ENCODE measurements at regions not wholly inside any gene's neighbourhood (a gene's known extent, or its start where the extent isn't known, plus 50 kb on each side); places are given as distances from the start of the nearest gene placed in this dataset.

DNA sequence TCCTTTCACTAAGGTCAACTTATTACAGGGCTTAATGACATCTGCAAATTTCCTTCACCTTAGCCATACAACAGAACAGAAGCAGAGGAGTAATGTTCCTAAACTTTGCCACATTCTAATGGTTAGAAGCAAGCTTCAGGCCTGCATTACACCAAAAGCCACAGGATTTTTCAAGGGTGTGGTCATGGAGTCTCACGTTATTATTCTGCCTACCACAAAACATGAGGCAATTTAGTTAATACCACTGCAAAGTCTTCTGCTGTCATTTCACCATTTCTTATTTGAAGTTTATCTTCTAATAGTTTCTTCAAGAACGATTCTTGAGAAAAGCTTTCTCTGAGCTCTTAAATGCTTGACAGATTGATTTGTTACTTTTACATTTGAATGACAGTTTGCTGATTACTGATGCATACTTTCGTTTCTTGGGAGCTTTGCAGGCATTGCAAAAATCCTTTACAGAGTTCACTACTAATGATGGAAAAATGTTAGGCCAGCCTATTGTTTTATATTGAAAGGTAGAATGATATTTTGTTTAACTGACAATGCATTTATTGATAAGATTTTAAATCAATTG, 1257.1 kb downstream of the NSUN3 start:
- Mint-ChIP-seq H3K36me3 (ENCODE audit: insufficient read depth, unreplicated experiment) (no peaks in the 10 kb centered on the region), H3K27me3 (ENCODE audit: insufficient read depth, unreplicated experiment) (no peaks in the 10 kb centered on the region), H3K4me1 (ENCODE audit: low read depth, unreplicated experiment) (peaks cover 7% of the 10 kb centered on the region), H3K9me3 (ENCODE audit: unreplicated experiment) (peaks cover 9% of the 10 kb centered on the region), H3K4me3 (ENCODE audit: unreplicated experiment) (no peak overlapping the region), H3K27ac (ENCODE audit: unreplicated experiment) (no peak overlapping the region)
- no TSS peak for BruUV-seq (replicated peaks)
- ChIA-PET POLR2A (no interaction called here), CTCF (no interaction called here)
- intact Hi-C loops (cut with micrococcal nuclease; ENCODE audit: unreplicated experiment), result no loop called here
- TF ChIP-seq, protein P1, sequence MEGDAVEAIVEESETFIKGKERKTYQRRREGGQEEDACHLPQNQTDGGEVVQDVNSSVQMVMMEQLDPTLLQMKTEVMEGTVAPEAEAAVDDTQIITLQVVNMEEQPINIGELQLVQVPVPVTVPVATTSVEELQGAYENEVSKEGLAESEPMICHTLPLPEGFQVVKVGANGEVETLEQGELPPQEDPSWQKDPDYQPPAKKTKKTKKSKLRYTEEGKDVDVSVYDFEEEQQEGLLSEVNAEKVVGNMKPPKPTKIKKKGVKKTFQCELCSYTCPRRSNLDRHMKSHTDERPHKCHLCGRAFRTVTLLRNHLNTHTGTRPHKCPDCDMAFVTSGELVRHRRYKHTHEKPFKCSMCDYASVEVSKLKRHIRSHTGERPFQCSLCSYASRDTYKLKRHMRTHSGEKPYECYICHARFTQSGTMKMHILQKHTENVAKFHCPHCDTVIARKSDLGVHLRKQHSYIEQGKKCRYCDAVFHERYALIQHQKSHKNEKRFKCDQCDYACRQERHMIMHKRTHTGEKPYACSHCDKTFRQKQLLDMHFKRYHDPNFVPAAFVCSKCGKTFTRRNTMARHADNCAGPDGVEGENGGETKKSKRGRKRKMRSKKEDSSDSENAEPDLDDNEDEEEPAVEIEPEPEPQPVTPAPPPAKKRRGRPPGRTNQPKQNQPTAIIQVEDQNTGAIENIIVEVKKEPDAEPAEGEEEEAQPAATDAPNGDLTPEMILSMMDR (IDR thresholded peaks at IDR 0.05; ENCODE audit: insufficient read depth in 1 of 2, low read depth in 1 of 2, low read length in 1 of 2, severe bottlenecking in 1 of 2, unreplicated experiment in 1 of 2), result no peak
- Histone ChIP-seq H3K9me3 (no peaks in the 10 kb centered on the region), H3K4me1 (peaks cover 10% of the 10 kb centered on the region; the same call in 1 of the 2 replicates), H3K4me3 (ENCODE audit: low read depth, low read length) (no peak overlapping the region), H3K36me3 (ENCODE audit: control insufficient read depth, insufficient read depth, low read length) (no peaks in the 10 kb centered on the region), H3K27me3 (replicated peaks; ENCODE audit: control insufficient read depth, insufficient read depth, low read length) (no peaks in the 10 kb centered on the region)
- no peak for DNase-seq

GRCh38 chr3:95327478-95327877, 1264.6 kb downstream of the NSUN3 start:
- no peak for DNase-seq
- Mint-ChIP-seq H3K4me3 (ENCODE audit: unreplicated experiment) (no peak overlapping the region), H3K4me1 (ENCODE audit: low read depth, unreplicated experiment) (no peaks in the 10 kb centered on the region), H3K27me3 (ENCODE audit: insufficient read depth, unreplicated experiment) (no peaks in the 10 kb centered on the region), H3K9me3 (ENCODE audit: unreplicated experiment) (no peaks in the 10 kb centered on the region), H3K27ac (ENCODE audit: unreplicated experiment) (no peak overlapping the region), H3K36me3 (ENCODE audit: insufficient read depth, unreplicated experiment) (no peaks in the 10 kb centered on the region)
- no peaks in the 10 kb centered on the region for H3K4me1 ChIP-seq
- ChIA-PET POLR2A (no interaction called here), CTCF (no interaction called here)
- intact Hi-C loops (cut with micrococcal nuclease; ENCODE audit: unreplicated experiment), result no loop called here
- TF ChIP-seq, protein P1 (IDR thresholded peaks at IDR 0.05; ENCODE audit: insufficient read depth in 1 of 2, low read depth in 1 of 2, low read length in 1 of 2, severe bottlenecking in 1 of 2, unreplicated experiment in 1 of 2), result no peak
- H3K9me3 ChIP-seq, result peaks cover 9% of the 10 kb centered on the region; the same call in 1 of the 2 replicates
- no peaks in the 10 kb centered on the region for H3K27me3 ChIP-seq (replicated peaks; ENCODE audit: control insufficient read depth, insufficient read depth, low read length)
- BruUV-seq (replicated peaks), result no TSS peak
- H3K36me3 ChIP-seq (ENCODE audit: control insufficient read depth, insufficient read depth, low read length), result no peaks in the 10 kb centered on the region
- H3K4me3 ChIP-seq (ENCODE audit: low read depth, low read length), result no peak overlapping the region

DNA sequence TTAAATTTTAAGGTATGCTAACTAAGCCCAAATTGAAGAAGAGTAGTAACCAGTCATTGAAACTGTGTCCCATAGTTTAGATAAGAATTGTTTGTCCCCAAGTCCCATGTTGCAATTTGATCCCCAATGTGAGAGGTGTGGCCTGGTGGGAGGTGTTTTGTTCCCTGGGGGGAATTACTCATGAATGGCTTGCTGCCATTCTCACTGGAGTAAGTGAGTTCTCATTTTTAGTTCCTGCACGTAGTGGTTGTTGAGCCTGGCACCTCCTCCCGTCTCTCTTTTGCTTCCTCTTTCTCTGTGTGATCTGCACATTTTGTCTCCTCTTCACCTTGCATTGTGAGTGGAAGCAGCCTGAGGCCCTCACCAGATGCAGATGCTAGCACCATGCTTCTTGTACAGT, 1271.0 kb downstream of the NSUN3 start:
- H3K36me3 ChIP-seq (ENCODE audit: control insufficient read depth, insufficient read depth, low read length), result no peaks in the 10 kb centered on the region
- no peaks in the 10 kb centered on the region for H3K4me1 Mint-ChIP-seq (ENCODE audit: low read depth, unreplicated experiment)
- H3K27me3 ChIP-seq (replicated peaks; ENCODE audit: control insufficient read depth, insufficient read depth, low read length), result no peaks in the 10 kb centered on the region
- H3K27ac Mint-ChIP-seq (ENCODE audit: unreplicated experiment), result no peak overlapping the region
- no peak overlapping the region for H3K4me3 ChIP-seq (ENCODE audit: low read depth, low read length)
- intact Hi-C loops (cut with micrococcal nuclease; ENCODE audit: unreplicated experiment), result no loop called here
- CTCF ChIA-PET, result no interaction called here
- TF ChIP-seq, protein P1 (IDR thresholded peaks at IDR 0.05; ENCODE audit: insufficient read depth in 1 of 2, low read depth in 1 of 2, low read length in 1 of 2, severe bottlenecking in 1 of 2, unreplicated experiment in 1 of 2), result no peak
- POLR2A ChIA-PET, result no interaction called here
- H3K9me3 ChIP-seq, result no peaks in the 10 kb centered on the region
- H3K4me3 Mint-ChIP-seq (ENCODE audit: unreplicated experiment), result no peak overlapping the region
- H3K27me3 Mint-ChIP-seq (ENCODE audit: insufficient read depth, unreplicated experiment), result no peaks in the 10 kb centered on the region
- H3K4me1 ChIP-seq, result peaks cover 8% of the 10 kb centered on the region
- H3K9me3 Mint-ChIP-seq (ENCODE audit: unreplicated experiment), result no peaks in the 10 kb centered on the region
- no TSS peak for BruUV-seq (replicated peaks)
- no peak for DNase-seq
- no peaks in the 10 kb centered on the region for H3K36me3 Mint-ChIP-seq (ENCODE audit: insufficient read depth, unreplicated experiment)

Measured in Caco-2 (cell line).